ENCODE measurements at regions not wholly inside any gene's neighbourhood (a gene's known extent, or its start where the extent isn't known, plus 50 kb on each side); places are given as distances from the start of the nearest gene placed in this dataset.
"Not testable (repeated sequence)": the region's sequence is repeated elsewhere in the genome, so short reads cannot be mapped to it uniquely, and the experiment has no call there.

GRCh38 chr4:180350901-180351300 is 1892.3 kb upstream of the TENM3 start:
- H3K9me3 ChIP-seq (ENCODE audit: control insufficient read depth, insufficient read depth, low read length) = no peaks in the 10 kb centered on the region
- H3K9ac ChIP-seq (ENCODE audit: low read depth, low read length) = no peak overlapping the region
- no peaks in the 10 kb centered on the region for H3K36me3 ChIP-seq (ENCODE audit: insufficient read depth, low read length)
- no peaks in the 10 kb centered on the region for H3K4me1 ChIP-seq (ENCODE audit: insufficient read depth, low read length)

DNA sequence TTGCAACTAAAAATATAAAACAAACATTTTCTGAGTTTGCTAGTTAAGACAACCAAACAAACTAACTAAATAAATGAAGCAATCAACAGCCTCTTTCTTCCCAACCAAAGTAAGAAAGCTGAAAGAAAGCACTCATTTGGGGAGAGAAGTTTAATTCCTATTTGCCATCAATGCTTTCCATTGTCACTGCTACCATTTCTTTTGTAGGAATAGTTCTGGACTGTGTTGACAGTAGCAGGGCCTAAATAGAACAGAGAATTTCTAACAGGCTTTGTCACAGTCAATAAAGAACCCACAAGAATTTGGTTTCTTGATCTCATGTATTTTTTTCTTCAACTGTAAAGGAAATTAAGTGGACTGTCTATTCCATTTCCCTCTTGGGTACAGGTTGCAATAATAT is 1886.4 kb upstream of the TENM3 start:
- H3K4me1 ChIP-seq (ENCODE audit: insufficient read depth, low read length) = no peaks in the 10 kb centered on the region
- no peaks in the 10 kb centered on the region for H3K36me3 ChIP-seq (ENCODE audit: insufficient read depth, low read length)
- H3K9ac ChIP-seq (ENCODE audit: low read depth, low read length) = no peak overlapping the region
- no peaks in the 10 kb centered on the region for H3K9me3 ChIP-seq (ENCODE audit: control insufficient read depth, insufficient read depth, low read length)

DNA sequence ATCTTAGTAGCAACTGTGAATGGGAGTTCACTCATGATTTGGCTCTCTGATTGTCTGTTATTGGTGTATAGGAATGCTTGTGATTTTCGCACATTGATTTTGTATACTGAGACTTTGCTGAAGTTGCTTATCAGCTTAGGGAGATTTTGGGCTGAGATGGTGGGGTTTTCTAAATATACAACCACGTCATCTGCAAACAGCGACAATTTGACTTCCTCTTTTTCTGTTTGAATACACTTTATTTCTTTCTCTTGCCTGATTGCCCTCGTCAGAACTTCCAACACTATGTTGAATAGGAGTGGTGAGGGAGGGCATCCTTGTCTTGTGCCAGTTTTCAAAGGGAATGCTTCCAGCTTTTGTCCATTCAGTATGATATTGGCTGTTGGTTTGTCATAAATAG is 1883.1 kb upstream of the TENM3 start:
- not testable (repeated sequence) for H3K9ac ChIP-seq (ENCODE audit: low read depth, low read length); H3K4me1 ChIP-seq (ENCODE audit: insufficient read depth, low read length); H3K9me3 ChIP-seq (ENCODE audit: control insufficient read depth, insufficient read depth, low read length); H3K36me3 ChIP-seq (ENCODE audit: insufficient read depth, low read length)

DNA sequence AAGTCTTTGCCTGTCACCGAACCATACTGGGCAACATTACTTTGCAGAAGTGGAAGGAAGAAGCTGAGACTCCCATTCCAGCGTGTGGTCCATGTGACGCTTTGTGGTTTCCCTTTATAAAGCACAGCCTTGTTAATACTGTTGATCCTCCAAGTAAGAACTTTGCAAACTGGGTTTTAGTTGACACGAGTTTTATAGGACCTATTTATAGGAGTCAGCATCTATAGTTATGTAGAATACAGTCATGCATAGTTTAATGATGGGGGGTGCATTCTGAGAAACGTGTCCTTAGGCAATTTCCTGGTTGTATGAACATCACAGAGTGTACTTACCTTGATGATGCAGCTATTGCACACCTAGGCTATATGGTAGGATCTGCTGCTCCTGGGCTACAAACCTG is 1879.4 kb upstream of the TENM3 start:
- Histone ChIP-seq H3K9me3 (ENCODE audit: control insufficient read depth, insufficient read depth, low read length) (no peaks in the 10 kb centered on the region), H3K4me1 (ENCODE audit: insufficient read depth, low read length) (no peaks in the 10 kb centered on the region), H3K36me3 (ENCODE audit: insufficient read depth, low read length) (no peaks in the 10 kb centered on the region), H3K9ac (ENCODE audit: low read depth, low read length) (no peak overlapping the region)

GRCh38 chr4:180372691-180373090 is 1870.5 kb upstream of the TENM3 start:
- H3K9me3 ChIP-seq (ENCODE audit: control insufficient read depth, insufficient read depth, low read length) = no peaks in the 10 kb centered on the region
- no peaks in the 10 kb centered on the region for H3K36me3 ChIP-seq (ENCODE audit: insufficient read depth, low read length)
- H3K4me1 ChIP-seq (ENCODE audit: insufficient read depth, low read length) = no peaks in the 10 kb centered on the region
- no peak overlapping the region for H3K9ac ChIP-seq (ENCODE audit: low read depth, low read length)

- no peaks in the 10 kb centered on the region for H3K9me3 ChIP-seq (ENCODE audit: control insufficient read depth, insufficient read depth, low read length)
- no peak overlapping the region for H3K9ac ChIP-seq (ENCODE audit: low read depth, low read length)
- H3K36me3 ChIP-seq (ENCODE audit: insufficient read depth, low read length) = no peaks in the 10 kb centered on the region
- H3K4me1 ChIP-seq (ENCODE audit: insufficient read depth, low read length) = no peaks in the 10 kb centered on the region
Observed at GRCh38 chr4:180377741-180378140, 1865.5 kb upstream of the TENM3 start.

- Histone ChIP-seq H3K9me3 (ENCODE audit: control insufficient read depth, insufficient read depth, low read length) (no peaks in the 10 kb centered on the region), H3K9ac (ENCODE audit: low read depth, low read length) (no peak overlapping the region), H3K36me3 (ENCODE audit: insufficient read depth, low read length) (no peaks in the 10 kb centered on the region), H3K4me1 (ENCODE audit: insufficient read depth, low read length) (no peaks in the 10 kb centered on the region)
Observed at GRCh38 chr4:180380733-180381132, 1862.5 kb upstream of the TENM3 start.

DNA sequence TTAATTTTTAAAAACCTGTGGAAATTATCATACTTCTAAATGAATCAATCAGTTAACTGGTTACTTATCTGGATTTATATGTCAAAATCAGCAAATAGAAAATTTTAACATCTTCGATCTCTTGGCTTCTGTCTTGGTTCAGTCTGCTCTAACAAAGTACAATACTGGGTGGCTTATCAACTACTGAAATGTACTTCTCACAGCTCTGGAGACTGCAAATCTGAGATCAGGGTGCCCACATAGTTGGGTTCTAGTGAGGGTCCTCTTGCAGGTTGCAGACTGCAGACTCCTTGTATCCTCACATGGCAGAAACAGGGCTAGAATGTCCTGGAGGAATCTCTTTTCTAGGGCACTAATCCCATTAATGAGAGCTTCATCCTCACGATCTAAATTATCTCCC is 1851.6 kb upstream of the TENM3 start:
- H3K9ac ChIP-seq (ENCODE audit: low read depth, low read length) = no peak overlapping the region
- no peaks in the 10 kb centered on the region for H3K4me1 ChIP-seq (ENCODE audit: insufficient read depth, low read length)
- no peaks in the 10 kb centered on the region for H3K9me3 ChIP-seq (ENCODE audit: control insufficient read depth, insufficient read depth, low read length)
- no peaks in the 10 kb centered on the region for H3K36me3 ChIP-seq (ENCODE audit: insufficient read depth, low read length)

- Histone ChIP-seq H3K9ac (ENCODE audit: low read depth, low read length) (no peak overlapping the region), H3K9me3 (ENCODE audit: control insufficient read depth, insufficient read depth, low read length) (no peaks in the 10 kb centered on the region), H3K4me1 (ENCODE audit: insufficient read depth, low read length) (no peaks in the 10 kb centered on the region), H3K36me3 (ENCODE audit: insufficient read depth, low read length) (no peaks in the 10 kb centered on the region)
Observed at GRCh38 chr4:180394312-180394711, 1848.9 kb upstream of the TENM3 start.

- Histone ChIP-seq H3K9me3 (ENCODE audit: control insufficient read depth, insufficient read depth, low read length) (no peaks in the 10 kb centered on the region), H3K9ac (ENCODE audit: low read depth, low read length) (no peak overlapping the region), H3K36me3 (ENCODE audit: insufficient read depth, low read length) (no peaks in the 10 kb centered on the region), H3K4me1 (ENCODE audit: insufficient read depth, low read length) (no peaks in the 10 kb centered on the region)
Observed at GRCh38 chr4:180394730-180395129, 1848.5 kb upstream of the TENM3 start.

GRCh38 chr4:180398564-180398963 is 1844.6 kb upstream of the TENM3 start:
- Histone ChIP-seq H3K9ac (ENCODE audit: low read depth, low read length) (no peak overlapping the region), H3K4me1 (ENCODE audit: insufficient read depth, low read length) (no peaks in the 10 kb centered on the region), H3K9me3 (ENCODE audit: control insufficient read depth, insufficient read depth, low read length) (no peaks in the 10 kb centered on the region), H3K36me3 (ENCODE audit: insufficient read depth, low read length) (no peaks in the 10 kb centered on the region)

- Histone ChIP-seq H3K4me1 (ENCODE audit: insufficient read depth, low read length) (no peaks in the 10 kb centered on the region), H3K9ac (ENCODE audit: low read depth, low read length) (no peak overlapping the region), H3K9me3 (ENCODE audit: control insufficient read depth, insufficient read depth, low read length) (0 out of 2 replicates have a peak, but pooled peaks cover 6% of the 10 kb centered on the region), H3K36me3 (ENCODE audit: insufficient read depth, low read length) (no peaks in the 10 kb centered on the region)
Observed at GRCh38 chr4:180407275-180407885, 1835.8 kb upstream of the TENM3 start.

GRCh38 chr4:180418819-180419531 is 1824.2 kb upstream of the TENM3 start:
- Histone ChIP-seq H3K9ac (ENCODE audit: low read depth, low read length) (no peak overlapping the region), H3K36me3 (ENCODE audit: insufficient read depth, low read length) (no peaks in the 10 kb centered on the region), H3K4me1 (ENCODE audit: insufficient read depth, low read length) (no peaks in the 10 kb centered on the region), H3K9me3 (ENCODE audit: control insufficient read depth, insufficient read depth, low read length) (no peaks in the 10 kb centered on the region)

DNA sequence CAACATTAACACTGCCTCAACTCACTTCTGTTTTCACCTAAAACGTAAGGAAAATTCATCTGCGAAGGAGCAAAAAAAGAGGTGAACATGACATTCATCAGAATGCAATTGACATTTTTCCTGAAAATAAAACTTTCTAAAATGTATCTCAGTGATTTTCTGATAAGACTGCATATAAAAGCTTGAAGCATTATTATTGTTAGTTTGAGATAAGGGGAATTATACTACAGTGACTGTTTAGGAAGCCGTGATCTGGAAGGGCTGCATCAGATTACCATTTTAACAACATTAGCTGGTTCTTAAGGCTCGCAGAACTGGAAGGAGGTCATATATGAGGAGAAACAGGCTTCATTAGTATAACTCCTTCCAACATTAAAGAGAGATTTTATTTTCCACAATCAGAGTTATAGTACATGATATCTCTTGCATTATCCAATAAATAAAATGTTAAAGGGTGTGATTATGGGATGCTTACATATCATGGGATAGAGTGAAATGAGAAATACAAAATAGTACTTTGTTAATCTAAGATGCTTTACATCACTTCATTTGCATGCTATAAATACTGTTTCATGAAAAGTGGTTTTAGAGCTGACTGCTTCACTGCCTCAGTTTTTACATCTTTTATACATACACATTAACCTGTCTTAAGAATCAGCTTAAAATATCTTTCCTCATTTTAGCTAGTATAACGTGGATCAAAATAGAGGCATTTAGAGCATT is 1820.1 kb upstream of the TENM3 start:
- no peaks in the 10 kb centered on the region for H3K36me3 ChIP-seq (ENCODE audit: insufficient read depth, low read length)
- H3K9me3 ChIP-seq (ENCODE audit: control insufficient read depth, insufficient read depth, low read length) = no peaks in the 10 kb centered on the region
- H3K4me1 ChIP-seq (ENCODE audit: insufficient read depth, low read length) = no peaks in the 10 kb centered on the region
- no peak overlapping the region for H3K9ac ChIP-seq (ENCODE audit: low read depth, low read length)

DNA sequence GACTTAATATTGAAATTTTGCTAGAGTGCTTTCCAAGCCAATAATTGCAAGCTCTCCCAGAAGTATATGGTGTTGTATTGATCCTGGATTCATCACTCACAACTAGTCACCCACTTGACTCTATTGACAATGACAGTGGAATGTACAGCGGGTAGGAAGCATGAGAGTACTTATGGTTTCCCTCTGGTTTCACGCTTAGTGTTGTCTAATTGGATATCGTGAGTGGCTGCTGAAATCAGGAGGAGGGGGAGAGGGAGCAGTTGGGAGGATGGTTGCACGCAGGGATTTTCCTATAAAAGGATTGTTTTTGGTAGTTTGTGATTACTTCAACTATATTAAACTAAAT is 1819.5 kb upstream of the TENM3 start:
- Histone ChIP-seq H3K9me3 (ENCODE audit: control insufficient read depth, insufficient read depth, low read length) (no peaks in the 10 kb centered on the region), H3K36me3 (ENCODE audit: insufficient read depth, low read length) (no peaks in the 10 kb centered on the region), H3K4me1 (ENCODE audit: insufficient read depth, low read length) (no peaks in the 10 kb centered on the region), H3K9ac (ENCODE audit: low read depth, low read length) (no peak overlapping the region)
